HepG2 (cell line): ENCODE measurements at regions not wholly inside any gene's neighbourhood (a gene's known extent, or its start where the extent isn't known, plus 50 kb on each side); places are given as distances from the start of the nearest gene placed in this dataset.

Experiments used
- FOXK1 ChIP-seq: sonication (generic); formaldehyde crosslinking; IDR thresholded peaks from 2 replicates; pipeline ENCODE4 v1.4.0; 2020; ENCODE audit warnings: low read depth, missing genetic modification reagents, borderline replicate concordance
- FOXO4 ChIP-seq: sonication (generic); formaldehyde crosslinking; conservative IDR thresholded peaks from 2 replicates; pipeline ENCODE4 v1.8.1; 2023; ENCODE audit warnings: missing genetic modification reagents
- HMGXB4 ChIP-seq, 2 experiments: sonication (generic) in 1 of 2; formaldehyde crosslinking in 1 of 2; IDR thresholded peaks; 2 replicates each; pipeline versions ENCODE4 v1.4.0 to v1.6.1; 2018 to 2020; ENCODE audit warnings: missing genetic modification reagents in 2 of 2, borderline replicate concordance in 1 of 2, low read depth in 1 of 2, mild to moderate bottlenecking in 1 of 2, missing biosample characterization in 1 of 2
- HNRNPH1 ChIP-seq: fragments of 200-400 bp; formaldehyde crosslinking; optimal IDR thresholded peaks from 2 replicates; pipeline ENCODE3; 2017; ENCODE audit warnings: mild to moderate bottlenecking, low read depth, low read length
- JARID2 ChIP-seq: sonication (generic); formaldehyde crosslinking; IDR thresholded peaks from 2 replicates; pipeline ENCODE4 v1.8.1; 2023; ENCODE audit warnings: missing genetic modification reagents, inconsistent platforms; ENCODE audit not compliant: insufficient replicate concordance
- KDM3A ChIP-seq: IDR thresholded peaks from 2 replicates; pipeline ENCODE4 v1.6.1; 2018; ENCODE audit warnings: low read depth, missing compliant biosample characterization
- RNF219 ChIP-seq: sonication (generic); formaldehyde crosslinking; IDR thresholded peaks from 2 replicates; pipeline ENCODE4 v1.5.0; 2020; ENCODE audit warnings: mild to moderate bottlenecking, missing genetic modification reagents
- SAP130 ChIP-seq: IDR thresholded peaks from 2 replicates; pipeline ENCODE4 v1.6.1; 2016; ENCODE audit warnings: low read depth
- SIN3B ChIP-seq: fragments of 150-350 bp; IDR thresholded peaks from 2 replicates; pipeline ENCODE4 v1.6.1; 2014; ENCODE audit warnings: low read length
- SOX13 ChIP-seq, 3 experiments: fragments of 450-650 bp in 1 of 3; sonication (generic) in 1 of 3; formaldehyde crosslinking in 1 of 3; IDR thresholded peaks in 2 of 3; conservative IDR thresholded peaks in 1 of 3; 2 replicates each; pipeline versions ENCODE4 v1.5.0 to v1.6.1; 2016 to 2020; ENCODE audit warnings: antibody characterized with exemption in 1 of 3, mild to moderate bottlenecking in 1 of 3, missing compliant biosample characterization in 1 of 3, missing genetic modification reagents in 1 of 3, moderate library complexity in 1 of 3
- TBL1XR1 ChIP-seq: fragments of 150-350 bp; IDR thresholded peaks from 2 replicates; pipeline ENCODE4 v1.6.1; 2014; ENCODE audit warnings: borderline replicate concordance, low read length; ENCODE audit not compliant: partially characterized antibody
- TEAD3 ChIP-seq: optimal IDR thresholded peaks from 2 replicates; pipeline ENCODE3; 2016; ENCODE audit warnings: borderline replicate concordance
- THAP8 ChIP-seq: sonication (generic); formaldehyde crosslinking; IDR thresholded peaks from 2 replicates; pipeline ENCODE4 v1.5.1; 2020; ENCODE audit warnings: missing genetic modification reagents, mild to moderate bottlenecking, borderline replicate concordance
- ZHX1 ChIP-seq: sonication (generic); formaldehyde crosslinking; IDR thresholded peaks from 2 replicates; pipeline ENCODE4 v1.8.1; 2022; ENCODE audit warnings: low read depth, mild to moderate bottlenecking, missing genetic modification reagents
- ZNF235 ChIP-seq: sonication (generic); formaldehyde crosslinking; IDR thresholded peaks from 2 replicates; pipeline ENCODE4 v1.8.1; 2023; ENCODE audit warnings: mild to moderate bottlenecking, missing genetic modification reagents, borderline replicate concordance
- ZNF274 ChIP-seq: sonication (generic); formaldehyde crosslinking; IDR thresholded peaks from 2 replicates; pipeline ENCODE4 v1.5.1; 2020; ENCODE audit warnings: mild to moderate bottlenecking, missing genetic modification reagents
- ZNF451 ChIP-seq: sonication (generic); formaldehyde crosslinking; IDR thresholded peaks from 2 replicates; pipeline ENCODE4 v1.5.0; 2020; ENCODE audit warnings: mild to moderate bottlenecking, missing genetic modification reagents
- ZNF460 ChIP-seq: sonication (generic); formaldehyde crosslinking; IDR thresholded peaks from 2 replicates; pipeline ENCODE4 v1.5.1; 2020; ENCODE audit warnings: missing genetic modification reagents, mild to moderate bottlenecking, borderline replicate concordance
- ZNF556 ChIP-seq: sonication (generic); formaldehyde crosslinking; IDR thresholded peaks from 2 replicates; pipeline ENCODE4 v1.4.0; 2020; ENCODE audit warnings: mild to moderate bottlenecking, missing genetic modification reagents, borderline replicate concordance
- ZNF567 ChIP-seq: sonication (generic); formaldehyde crosslinking; IDR thresholded peaks from 2 replicates; pipeline ENCODE4 v1.8.1; 2023; ENCODE audit warnings: mild to moderate bottlenecking, missing genetic modification reagents, borderline replicate concordance
- ZNF652 ChIP-seq: IDR thresholded peaks from 2 replicates; pipeline ENCODE4 v1.6.1; 2016; ENCODE audit warnings: low read depth, borderline replicate concordance

- no peak for TF ChIP-seq FOXO4 (CRISPR knock-in tag)
- no peak for TF ChIP-seq ZNF235
- TF ChIP-seq KDM3A (CRISPR knock-in tag): no peak
- TF ChIP-seq THAP8 (CRISPR knock-in tag): no peak
- no peak for TF ChIP-seq ZNF460 (CRISPR knock-in tag)
- no peak for TF ChIP-seq ZNF274 (CRISPR knock-in tag)
- TF ChIP-seq TBL1XR1: no peak
- TF ChIP-seq TEAD3 (CRISPR knock-in tag): no peak
- TF ChIP-seq HMGXB4 (CRISPR knock-in tag; IDR thresholded peaks at IDR 0.05; ENCODE audit: borderline replicate concordance in 1 of 2, low read depth in 1 of 2): 0 out of 4 replicates have a peak, but pooled peaks of 1 of the 2 experiments have one; percentile 43
- TF ChIP-seq ZNF556 (CRISPR knock-in tag): no peak
- TF ChIP-seq RNF219: no peak
- TF ChIP-seq ZNF567 (CRISPR knock-in tag): no peak
- no peak for TF ChIP-seq ZHX1 (CRISPR knock-in tag)
- peak; percentile 83 for TF ChIP-seq SOX13 (IDR thresholded peaks at IDR 0.05)
- peak in 1 of 2 experiments; percentile 83; a peak in 2 of 4 replicates for TF ChIP-seq SOX13 (CRISPR knock-in tag; conservative IDR thresholded peaks at IDR 0.05 in 1 of 2, IDR thresholded peaks at IDR 0.05 in 1 of 2)
- TF ChIP-seq HNRNPH1: no peak
- no peak for TF ChIP-seq JARID2 (CRISPR knock-in tag)
- TF ChIP-seq SIN3B: no peak
- TF ChIP-seq SAP130 (CRISPR knock-in tag): peak; percentile 45
- TF ChIP-seq ZNF451: no peak
- TF ChIP-seq FOXK1 (CRISPR knock-in tag): peak; percentile 76; the same call in 1 of the 2 replicates
- TF ChIP-seq ZNF652 (CRISPR knock-in tag): no peak
These were observed 1458.4 kb upstream of the CADM2 start (continued) for GRCh38 chr3:83500422-83500821.
